ENCODE measurements at regions not wholly inside any gene's neighbourhood (a gene's known extent, or its start where the extent isn't known, plus 50 kb on each side); places are given as distances from the start of the nearest gene placed in this dataset.

GRCh38 chr1:222931023-222931422, 116.2 kb downstream of the DISP1 start:
- TF ChIP-seq CTCF (IDR thresholded peaks at IDR 0.05 in 4 of 5, conservative IDR thresholded peaks at IDR 0.05 in 1 of 5) (no peak), POLR2A (IDR thresholded peaks at IDR 0.05) (no peak)

Data from gastrocnemius medialis (tissue), 4 donors.